Heart left ventricle (tissue), 16 donors: ENCODE measurements at regions not wholly inside any gene's neighbourhood (a gene's known extent, or its start where the extent isn't known, plus 50 kb on each side); places are given as distances from the start of the nearest gene placed in this dataset.

Experiments
- ATAC-seq, 4 donors: fragments of 200-7000 bp; cut with Tn5 transposase; one replicate each; pipeline ENCODE4 v1.9.1; 2020 to 2022; ENCODE audit warnings: moderate library complexity in 4 of 4, mild to moderate bottlenecking in 3 of 4, moderate number of reproducible peaks in 1 of 4
- DNase-seq, 5 donors: peaks; one replicate each; pipeline ENCODE4 v3.0.0-alpha.2; 2020
- H3K27ac ChIP-seq, 12 donors: fragments of 200-600 bp; sonication (generic) in 4 of 12; one replicate each; pipeline versions ENCODE4 v1.5.0 to v1.8.0; 2016 to 2022; ENCODE audit warnings: mild to moderate bottlenecking in 2 of 12
- H3K27me3 ChIP-seq, 9 donors: fragments of 200-600 bp; sonication (generic) in 2 of 9; one replicate each; pipeline versions ENCODE4 v1.5.1 to v1.8.0; 2016 to 2022; ENCODE audit warnings: mild to moderate bottlenecking in 3 of 9
- H3K36me3 ChIP-seq, 9 donors: fragments of 200-600 bp; sonication (generic) in 2 of 9; one replicate each; pipeline versions ENCODE4 v1.5.0 to v1.8.0; 2018 to 2022; ENCODE audit warnings: mild to moderate bottlenecking in 2 of 9
- H3K4me1 ChIP-seq, 12 donors: fragments of 200-600 bp; sonication (generic) in 4 of 12; one replicate each; pipeline versions ENCODE4 v1.5.0 to v1.8.0; 2016 to 2022; ENCODE audit warnings: mild to moderate bottlenecking in 3 of 12
- H3K4me3 ChIP-seq, 12 donors: fragments of 200-600 bp; sonication (generic) in 4 of 12; one replicate each; pipeline versions ENCODE4 v1.5.0 to v1.8.0; 2017 to 2022; ENCODE audit warnings: mild to moderate bottlenecking in 9 of 12, moderate library complexity in 4 of 12
- H3K9me3 ChIP-seq, 12 donors: fragments of 200-600 bp; sonication (generic) in 4 of 12; one replicate each; pipeline versions ENCODE4 v1.5.0 to v1.8.0; 2016 to 2022; ENCODE audit warnings: mild to moderate bottlenecking in 1 of 12
- POLR2A ChIP-seq, 2 donors: fragments of 450-650 bp; IDR thresholded peaks; one replicate each; pipeline ENCODE4 v1.6.1; 2017; ENCODE audit warnings: antibody characterized with exemption in 2 of 2, mild to moderate bottlenecking in 2 of 2, moderate library complexity in 2 of 2
- WGBS, 4 donors: extraction: QIAGEN DNeasy Blood & Tissue Kit in 2 of 4; methylation state at CpG; one replicate each; pipeline versions ENCODE4 v1.1.5 to v1.1.7; 2013 to 2018; 5-methylcytosine and 5-hydroxymethylcytosine counted together
- intact Hi-C, 10 donors: fragments of 100-400 bp; cut with DNase I; formaldehyde crosslinking; loops; one replicate each; pipeline versions ENCODE4 v1.11.1 to v1.14.2; 2022
- TF ChIP-seq, protein P1 (sequence below), 12 donors: fragments of 200-600 bp; sonication (generic) in 4 of 12; IDR thresholded peaks; one replicate each; pipeline versions ENCODE4 v1.5.0 to v1.8.0; 2018 to 2022; ENCODE audit warnings: antibody characterized with exemption in 12 of 12, mild to moderate bottlenecking in 5 of 12
- donor health status: ischemic (EF 13 %, LVEDD 7.1; RV severe dilation, severe dysfunction).
- donor health status: healthy with polysubstance abuse.
- donor health status: DM: no; HTN: yes; CAD: no.
- donor health status: DM: no; HTN: no; CAD: no.
- donor health status: ischemic (EF 25% LVEDD 6.9; RV normal size, moderate dysfunction).
- donor health status: ischemic (EF 25% LVEDD 5.7; RV mildly dilated, moderate dysfunction).
- donor health status: healthy.
- donor health status: DM: yes; HTN: yes; CAD: no.
- donor health status: ischemic (EF 35%, LVEDD 5.7; RV mildly dilated, moderate dysfunction).
- donor health status: nonischemic (EF 11% LVEDD 7.7; RV severe dilation, severe dysfunction).
- donor health status: DM: yes; HTN: yes; CAD: no.
- donor health status: PGD.
- donor health status: ischemic (EF 29% LVEDD 5.4; RV normal size, mild dysfunction).
- donor health status: nonischemic (EF 23%, LVEDD 6.1; RV moderate dilation, normal function).

- DNase-seq (no peak), ATAC-seq (no peak)
- Histone ChIP-seq H3K27ac (no peak overlapping the region), H3K9me3 (no peaks in the 10 kb centered on the region), H3K27me3 (no peaks in the 10 kb centered on the region), H3K4me1 (no peaks in the 10 kb centered on the region), H3K4me3 (no peak overlapping the region), H3K36me3 (no peaks in the 10 kb centered on the region)
- TF ChIP-seq POLR2A (IDR thresholded peaks at IDR 0.05) = no peak
- TF ChIP-seq, protein P1, sequence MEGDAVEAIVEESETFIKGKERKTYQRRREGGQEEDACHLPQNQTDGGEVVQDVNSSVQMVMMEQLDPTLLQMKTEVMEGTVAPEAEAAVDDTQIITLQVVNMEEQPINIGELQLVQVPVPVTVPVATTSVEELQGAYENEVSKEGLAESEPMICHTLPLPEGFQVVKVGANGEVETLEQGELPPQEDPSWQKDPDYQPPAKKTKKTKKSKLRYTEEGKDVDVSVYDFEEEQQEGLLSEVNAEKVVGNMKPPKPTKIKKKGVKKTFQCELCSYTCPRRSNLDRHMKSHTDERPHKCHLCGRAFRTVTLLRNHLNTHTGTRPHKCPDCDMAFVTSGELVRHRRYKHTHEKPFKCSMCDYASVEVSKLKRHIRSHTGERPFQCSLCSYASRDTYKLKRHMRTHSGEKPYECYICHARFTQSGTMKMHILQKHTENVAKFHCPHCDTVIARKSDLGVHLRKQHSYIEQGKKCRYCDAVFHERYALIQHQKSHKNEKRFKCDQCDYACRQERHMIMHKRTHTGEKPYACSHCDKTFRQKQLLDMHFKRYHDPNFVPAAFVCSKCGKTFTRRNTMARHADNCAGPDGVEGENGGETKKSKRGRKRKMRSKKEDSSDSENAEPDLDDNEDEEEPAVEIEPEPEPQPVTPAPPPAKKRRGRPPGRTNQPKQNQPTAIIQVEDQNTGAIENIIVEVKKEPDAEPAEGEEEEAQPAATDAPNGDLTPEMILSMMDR (IDR thresholded peaks at IDR 0.05) = no peak
- 78 to 87% (median 83%) methylated on average over 2 of the region's 2 CpGs for WGBS, 4 donors
- intact Hi-C loops = no loop called here
These were observed 216.2 kb upstream of the ARHGAP20 start for GRCh38 chr11:110928391-110928790.

GRCh38 chr11:110921742-110922521 lies 209.7 kb upstream of the ARHGAP20 start:
- Histone ChIP-seq H3K9me3 (peaks cover 0 to 4% (median 0%) of the 10 kb centered on the region in 12 donors), H3K4me1 (peaks cover 0 to 18% (median 0%) of the 10 kb centered on the region in 12 donors), H3K27ac (no peak overlapping the region), H3K36me3 (no peaks in the 10 kb centered on the region), H3K4me3 (no peak overlapping the region), H3K27me3 (no peaks in the 10 kb centered on the region)
- no peak for TF ChIP-seq POLR2A (IDR thresholded peaks at IDR 0.05)
- TF ChIP-seq, protein P1 (IDR thresholded peaks at IDR 0.05) = no peak
- WGBS, 4 donors = 53 to 65% (median 56%) methylated on average over 3 of the region's 3 CpGs
- ATAC-seq (peak in 1 of 4 donors; percentile 55), DNase-seq (peak in 1 of 5 donors; percentile 39)
- intact Hi-C loops = no loop called here

GRCh38 chr11:110919241-110919922 lies 207.1 kb upstream of the ARHGAP20 start:
- intact Hi-C loops = no loop called here
- 61 to 67% (median 64%) methylated on average over 4 of the region's 4 CpGs for WGBS, 4 donors
- no peak overlapping the region for H3K4me3 ChIP-seq
- DNase-seq (no peak), ATAC-seq (no peak)
- H3K9me3 ChIP-seq = peaks cover 0 to 8% (median 0%) of the 10 kb centered on the region in 12 donors
- H3K36me3 ChIP-seq = no peaks in the 10 kb centered on the region
- no peak for TF ChIP-seq POLR2A (IDR thresholded peaks at IDR 0.05)
- TF ChIP-seq, protein P1 (IDR thresholded peaks at IDR 0.05) = no peak
- no peak overlapping the region for H3K27ac ChIP-seq
- no peaks in the 10 kb centered on the region for H3K27me3 ChIP-seq
- peaks cover 0 to 18% (median 0%) of the 10 kb centered on the region in 12 donors for H3K4me1 ChIP-seq

DNA sequence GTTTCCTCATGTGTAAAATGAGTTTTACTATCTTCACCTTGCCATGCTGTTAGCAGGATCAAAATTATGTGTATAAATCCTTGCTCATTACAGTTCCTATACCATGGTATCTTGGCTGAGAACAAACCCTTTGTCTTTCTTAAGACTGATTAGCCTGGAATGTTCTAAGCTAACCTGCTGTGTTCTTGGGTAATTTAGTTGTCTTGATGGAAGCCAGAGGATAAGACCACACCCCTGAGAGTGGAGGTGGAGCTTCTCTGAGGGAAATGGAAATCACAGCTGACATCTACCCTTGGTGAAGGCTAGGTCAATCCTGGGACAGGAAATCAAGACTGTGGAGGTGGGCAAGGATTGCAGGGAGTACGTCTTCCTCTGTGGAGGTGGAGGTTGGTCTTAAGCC lies 206.1 kb upstream of the ARHGAP20 start:
- Histone ChIP-seq H3K36me3 (no peaks in the 10 kb centered on the region), H3K4me3 (no peak overlapping the region), H3K27me3 (no peaks in the 10 kb centered on the region), H3K9me3 (peaks cover 0 to 8% (median 0%) of the 10 kb centered on the region in 12 donors), H3K27ac (no peak overlapping the region), H3K4me1 (peaks cover 0 to 18% (median 0%) of the 10 kb centered on the region in 12 donors)
- TF ChIP-seq, protein P1 (IDR thresholded peaks at IDR 0.05) = no peak
- TF ChIP-seq POLR2A (IDR thresholded peaks at IDR 0.05) = no peak
- no peak for DNase-seq
- 52 to 90% (median 76%) methylated on average over 1 of the region's 1 CpG for WGBS, 4 donors
- no peak for ATAC-seq
- intact Hi-C loops = no loop called here
